ENCODE measurements at regions not wholly inside any gene's neighbourhood (a gene's known extent, or its start where the extent isn't known, plus 50 kb on each side); places are given as distances from the start of the nearest gene placed in this dataset.

DNA sequence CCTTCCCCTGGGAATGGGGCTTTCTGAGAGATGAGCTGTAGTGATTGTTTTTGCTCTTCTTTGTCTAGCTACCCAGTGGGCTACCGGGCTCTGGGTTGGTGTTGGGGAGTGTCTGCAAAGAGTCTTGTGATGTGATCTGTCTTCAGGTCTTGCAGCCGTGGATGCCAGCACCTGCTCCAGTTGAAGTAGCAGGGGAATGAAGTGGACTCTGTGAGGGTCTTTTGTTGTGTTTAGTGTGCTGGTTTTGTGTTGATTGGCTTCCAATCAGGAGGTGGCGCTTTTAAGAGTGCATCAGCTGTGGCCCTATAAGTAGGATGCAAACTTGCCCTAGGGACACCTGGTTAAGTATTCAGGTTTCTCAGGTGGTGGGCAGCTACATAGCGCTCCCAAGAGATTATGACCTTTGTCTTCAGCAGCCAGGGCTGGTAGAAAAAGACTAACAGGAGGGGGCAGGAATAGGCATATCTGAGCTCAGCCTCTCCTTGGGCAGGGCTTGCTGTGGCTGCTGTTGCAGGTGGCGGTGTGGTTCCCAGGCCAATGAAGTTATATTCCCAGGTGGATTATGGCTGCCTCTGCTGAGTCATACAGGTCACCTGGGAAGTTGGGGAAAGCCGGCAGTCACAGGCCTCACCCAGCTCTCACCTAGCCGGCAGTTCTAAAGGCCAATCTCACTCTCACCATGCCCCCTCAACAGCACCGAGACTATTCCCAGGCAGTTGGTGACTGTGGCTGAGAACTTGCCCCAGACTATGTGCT is 315.7 kb upstream of the C11orf87 start:
- Histone ChIP-seq H3K4me2 (ENCODE audit: low read depth, low read length, poor library complexity, severe bottlenecking) (no peak overlapping the region), H4K20me1 (ENCODE audit: insufficient read depth, low read length, poor library complexity, severe bottlenecking) (no peaks in the 10 kb centered on the region), H3K4me3 (ENCODE audit: low read length, poor library complexity, severe bottlenecking) (no peak overlapping the region), H3K9me3 (ENCODE audit: insufficient read depth, low read depth, low read length) (no peaks in the 10 kb centered on the region), H2AFZ (ENCODE audit: low read length) (no peak overlapping the region), H3K9me2 (replicated peaks; ENCODE audit: low read depth, low read length) (no peaks in the 10 kb centered on the region), H3K9ac (ENCODE audit: low read depth, low read length, poor library complexity, severe bottlenecking) (no peak overlapping the region), H3K4me1 (ENCODE audit: insufficient read depth, low read length, poor library complexity, severe bottlenecking) (peaks cover 14% of the 10 kb centered on the region), H3F3A (ENCODE audit: low read depth) (no peaks in the 10 kb centered on the region), H3K36me3 (ENCODE audit: insufficient read depth, low read length) (no peaks in the 10 kb centered on the region), H3K27me3 (ENCODE audit: insufficient read depth, low read length, poor library complexity, severe bottlenecking) (no peaks in the 10 kb centered on the region), H3K79me2 (ENCODE audit: insufficient read depth, low read length) (no peaks in the 10 kb centered on the region)
- TF ChIP-seq, protein P1, sequence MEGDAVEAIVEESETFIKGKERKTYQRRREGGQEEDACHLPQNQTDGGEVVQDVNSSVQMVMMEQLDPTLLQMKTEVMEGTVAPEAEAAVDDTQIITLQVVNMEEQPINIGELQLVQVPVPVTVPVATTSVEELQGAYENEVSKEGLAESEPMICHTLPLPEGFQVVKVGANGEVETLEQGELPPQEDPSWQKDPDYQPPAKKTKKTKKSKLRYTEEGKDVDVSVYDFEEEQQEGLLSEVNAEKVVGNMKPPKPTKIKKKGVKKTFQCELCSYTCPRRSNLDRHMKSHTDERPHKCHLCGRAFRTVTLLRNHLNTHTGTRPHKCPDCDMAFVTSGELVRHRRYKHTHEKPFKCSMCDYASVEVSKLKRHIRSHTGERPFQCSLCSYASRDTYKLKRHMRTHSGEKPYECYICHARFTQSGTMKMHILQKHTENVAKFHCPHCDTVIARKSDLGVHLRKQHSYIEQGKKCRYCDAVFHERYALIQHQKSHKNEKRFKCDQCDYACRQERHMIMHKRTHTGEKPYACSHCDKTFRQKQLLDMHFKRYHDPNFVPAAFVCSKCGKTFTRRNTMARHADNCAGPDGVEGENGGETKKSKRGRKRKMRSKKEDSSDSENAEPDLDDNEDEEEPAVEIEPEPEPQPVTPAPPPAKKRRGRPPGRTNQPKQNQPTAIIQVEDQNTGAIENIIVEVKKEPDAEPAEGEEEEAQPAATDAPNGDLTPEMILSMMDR (conservative IDR thresholded peaks at IDR 0.05; ENCODE audit: low read length): no peak
- TF ChIP-seq EZH2phosphoT487 (IDR thresholded peaks at IDR 0.05; ENCODE audit: borderline replicate concordance): no peak

DNA sequence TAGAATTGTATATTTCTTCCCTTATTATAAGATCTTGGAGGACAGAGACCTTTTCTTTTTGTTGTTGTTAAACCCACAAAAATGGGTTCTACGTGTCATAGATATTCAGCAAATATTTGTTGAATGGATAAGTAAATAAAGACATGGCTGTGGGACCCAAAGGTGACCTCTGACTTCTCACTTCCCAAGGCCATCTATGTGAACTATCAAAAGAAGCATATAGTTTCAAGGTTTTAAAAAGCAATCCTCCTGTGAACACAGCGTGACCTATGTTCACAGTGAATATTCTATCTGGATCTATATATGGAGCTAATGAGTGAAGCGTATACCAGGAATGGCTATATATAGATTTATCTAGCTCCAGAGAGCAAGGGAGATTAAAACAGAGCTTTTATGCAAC is 312.8 kb upstream of the C11orf87 start:
- H3K4me3 ChIP-seq (ENCODE audit: low read length, poor library complexity, severe bottlenecking): no peak overlapping the region
- no peaks in the 10 kb centered on the region for H3K9me3 ChIP-seq (ENCODE audit: insufficient read depth, low read depth, low read length)
- no peaks in the 10 kb centered on the region for H3F3A ChIP-seq (ENCODE audit: low read depth)
- peak overlapping the region; percentile 36 for H3K4me2 ChIP-seq (ENCODE audit: low read depth, low read length, poor library complexity, severe bottlenecking)
- no peaks in the 10 kb centered on the region for H3K36me3 ChIP-seq (ENCODE audit: insufficient read depth, low read length)
- no peak overlapping the region for H2AFZ ChIP-seq (ENCODE audit: low read length)
- no peaks in the 10 kb centered on the region for H3K27me3 ChIP-seq (ENCODE audit: insufficient read depth, low read length, poor library complexity, severe bottlenecking)
- peaks cover 14% of the 10 kb centered on the region for H3K4me1 ChIP-seq (ENCODE audit: insufficient read depth, low read length, poor library complexity, severe bottlenecking)
- TF ChIP-seq EZH2phosphoT487 (IDR thresholded peaks at IDR 0.05; ENCODE audit: borderline replicate concordance): no peak
- TF ChIP-seq, protein P1 (conservative IDR thresholded peaks at IDR 0.05; ENCODE audit: low read length): no peak
- H4K20me1 ChIP-seq (ENCODE audit: insufficient read depth, low read length, poor library complexity, severe bottlenecking): no peaks in the 10 kb centered on the region
- no peaks in the 10 kb centered on the region for H3K9me2 ChIP-seq (replicated peaks; ENCODE audit: low read depth, low read length)
- H3K9ac ChIP-seq (ENCODE audit: low read depth, low read length, poor library complexity, severe bottlenecking): no peak overlapping the region
- no peaks in the 10 kb centered on the region for H3K79me2 ChIP-seq (ENCODE audit: insufficient read depth, low read length)

DNA sequence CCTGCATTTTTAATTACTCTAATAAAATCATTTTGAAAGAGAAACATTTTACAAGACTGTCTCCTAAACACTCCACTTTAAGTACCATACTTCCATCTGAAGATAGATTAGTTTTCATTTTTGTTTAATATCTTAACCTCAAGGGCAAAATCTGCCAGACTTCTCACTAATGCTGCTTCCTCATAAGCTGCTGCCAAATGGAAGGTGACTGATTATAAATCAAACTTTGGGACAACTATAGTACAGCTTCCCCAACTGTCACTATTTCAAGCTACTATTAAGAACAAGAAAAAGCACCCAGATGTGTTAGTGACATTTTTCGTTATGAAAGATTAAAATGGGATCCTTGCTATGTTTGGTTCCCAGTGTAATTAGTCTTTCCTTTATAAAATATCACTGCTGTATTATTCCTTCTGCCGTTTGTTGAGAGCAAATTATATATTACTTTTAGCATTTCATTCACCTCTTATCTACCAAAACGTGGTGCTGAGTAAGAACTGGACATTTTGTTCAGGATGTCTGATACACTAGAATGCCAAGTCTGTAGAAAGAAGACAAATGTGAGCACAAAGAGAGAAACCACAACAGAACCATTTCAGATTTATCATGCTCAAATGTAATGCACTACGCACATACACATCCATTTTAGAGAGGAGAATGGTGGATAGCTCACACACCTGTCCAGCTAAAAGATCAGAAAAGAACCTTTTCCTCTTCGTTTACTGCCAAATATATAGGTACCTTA is 312.2 kb upstream of the C11orf87 start:
- Histone ChIP-seq H3K36me3 (ENCODE audit: insufficient read depth, low read length) (no peaks in the 10 kb centered on the region), H3K79me2 (ENCODE audit: insufficient read depth, low read length) (no peaks in the 10 kb centered on the region), H3K9me2 (replicated peaks; ENCODE audit: low read depth, low read length) (no peaks in the 10 kb centered on the region), H3K4me1 (ENCODE audit: insufficient read depth, low read length, poor library complexity, severe bottlenecking) (peaks cover 14% of the 10 kb centered on the region), H4K20me1 (ENCODE audit: insufficient read depth, low read length, poor library complexity, severe bottlenecking) (no peaks in the 10 kb centered on the region), H3K4me2 (ENCODE audit: low read depth, low read length, poor library complexity, severe bottlenecking) (peak overlapping the region; percentile 36), H3K4me3 (ENCODE audit: low read length, poor library complexity, severe bottlenecking) (no peak overlapping the region), H3K9me3 (ENCODE audit: insufficient read depth, low read depth, low read length) (no peaks in the 10 kb centered on the region), H3F3A (ENCODE audit: low read depth) (no peaks in the 10 kb centered on the region), H3K9ac (ENCODE audit: low read depth, low read length, poor library complexity, severe bottlenecking) (no peak overlapping the region), H2AFZ (ENCODE audit: low read length) (peak overlapping the region; percentile 12; the same call in 1 of the 2 replicates), H3K27me3 (ENCODE audit: insufficient read depth, low read length, poor library complexity, severe bottlenecking) (no peaks in the 10 kb centered on the region)
- no peak for TF ChIP-seq EZH2phosphoT487 (IDR thresholded peaks at IDR 0.05; ENCODE audit: borderline replicate concordance)
- TF ChIP-seq, protein P1 (conservative IDR thresholded peaks at IDR 0.05; ENCODE audit: low read length): no peak
